GM23248 (cell line): ENCODE measurements at regions not wholly inside any gene's neighbourhood (a gene's known extent, or its start where the extent isn't known, plus 50 kb on each side); places are given as distances from the start of the nearest gene placed in this dataset.

Source experiments
- EZH2 ChIP-seq: fragments of 200-600 bp; sonication (generic); IDR thresholded peaks from 2 replicates; pipeline ENCODE4 v1.6.1; 2018; ENCODE audit warnings: antibody characterized with exemption, mild to moderate bottlenecking; ENCODE audit not compliant: insufficient read depth, poor library complexity, severe bottlenecking
- EZH2phosphoT487 ChIP-seq: fragments of 200-600 bp; sonication (generic); IDR thresholded peaks from 2 replicates; pipeline ENCODE4 v1.6.1; 2018; ENCODE audit warnings: antibody characterized with exemption, moderate library complexity, mild to moderate bottlenecking, low read depth; ENCODE audit not compliant: insufficient read depth

GRCh38 chr3:34022147-34022546, 223.7 kb downstream of the PDCD6IP start:
- TF ChIP-seq EZH2 = no peak
- TF ChIP-seq EZH2phosphoT487 = no peak
